ENCODE measurements at regions not wholly inside any gene's neighbourhood (a gene's known extent, or its start where the extent isn't known, plus 50 kb on each side); places are given as distances from the start of the nearest gene placed in this dataset.

DNA sequence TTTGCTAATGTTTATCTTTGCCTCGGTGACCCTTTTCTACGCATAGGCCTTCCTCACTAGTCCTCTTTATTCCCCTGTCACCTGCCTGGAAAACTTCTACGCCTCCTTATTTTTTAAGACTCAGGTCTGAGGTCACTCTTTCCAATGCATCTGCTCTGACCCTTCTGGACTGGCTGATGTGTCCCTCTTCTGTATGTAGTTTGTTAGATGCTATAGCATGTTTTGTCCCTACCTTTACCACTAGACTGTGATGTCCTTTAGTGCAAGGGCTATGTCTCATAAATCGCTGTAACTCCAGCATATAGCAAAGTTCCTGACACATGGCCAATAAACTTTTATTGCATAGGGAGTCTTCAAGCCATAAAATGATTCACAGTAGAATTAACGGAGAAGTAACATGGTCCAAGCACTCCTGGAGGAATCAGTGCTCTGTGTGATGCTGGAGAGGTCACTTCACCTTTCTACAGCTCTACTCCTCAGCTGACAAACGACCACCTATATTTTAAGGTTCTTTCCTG is 872.5 kb upstream of the SLIT2 start:
- Histone ChIP-seq H3K9me3 (no peaks in the 10 kb centered on the region), H3K9ac (ENCODE audit: low read depth in 2 of 2, low read length in 2 of 2) (no peak overlapping the region), H3K27me3 (no peaks in the 10 kb centered on the region), H3K4me1 (no peaks in the 10 kb centered on the region), H3K36me3 (no peaks in the 10 kb centered on the region), H3K4me3 (no peak overlapping the region), H3K27ac (no peak overlapping the region)
- TF ChIP-seq, protein P1, sequence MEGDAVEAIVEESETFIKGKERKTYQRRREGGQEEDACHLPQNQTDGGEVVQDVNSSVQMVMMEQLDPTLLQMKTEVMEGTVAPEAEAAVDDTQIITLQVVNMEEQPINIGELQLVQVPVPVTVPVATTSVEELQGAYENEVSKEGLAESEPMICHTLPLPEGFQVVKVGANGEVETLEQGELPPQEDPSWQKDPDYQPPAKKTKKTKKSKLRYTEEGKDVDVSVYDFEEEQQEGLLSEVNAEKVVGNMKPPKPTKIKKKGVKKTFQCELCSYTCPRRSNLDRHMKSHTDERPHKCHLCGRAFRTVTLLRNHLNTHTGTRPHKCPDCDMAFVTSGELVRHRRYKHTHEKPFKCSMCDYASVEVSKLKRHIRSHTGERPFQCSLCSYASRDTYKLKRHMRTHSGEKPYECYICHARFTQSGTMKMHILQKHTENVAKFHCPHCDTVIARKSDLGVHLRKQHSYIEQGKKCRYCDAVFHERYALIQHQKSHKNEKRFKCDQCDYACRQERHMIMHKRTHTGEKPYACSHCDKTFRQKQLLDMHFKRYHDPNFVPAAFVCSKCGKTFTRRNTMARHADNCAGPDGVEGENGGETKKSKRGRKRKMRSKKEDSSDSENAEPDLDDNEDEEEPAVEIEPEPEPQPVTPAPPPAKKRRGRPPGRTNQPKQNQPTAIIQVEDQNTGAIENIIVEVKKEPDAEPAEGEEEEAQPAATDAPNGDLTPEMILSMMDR (IDR thresholded peaks at IDR 0.05), result no peak
- DNase-seq, result no peak
- intact Hi-C loops (cut with DNase I), result no loop called here

DNA sequence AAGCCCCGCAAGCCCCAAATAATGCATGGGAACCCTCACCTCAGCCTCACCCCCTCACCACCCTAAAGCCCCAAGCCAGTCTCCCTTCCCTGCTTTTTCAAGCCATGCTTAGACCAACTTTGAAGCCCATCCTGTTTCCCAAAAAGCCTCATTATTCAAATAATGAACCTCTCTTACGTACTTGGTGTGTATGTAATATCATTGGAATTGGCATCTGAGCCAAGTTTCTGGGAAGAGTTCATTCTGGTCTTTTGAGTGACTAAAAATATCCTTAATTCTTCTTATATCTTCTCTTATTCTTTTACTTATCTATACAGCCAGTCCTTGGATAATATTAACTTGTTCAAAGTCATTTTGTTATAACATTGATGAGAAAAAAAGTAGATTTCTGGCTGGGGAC is 875.8 kb upstream of the SLIT2 start:
- DNase-seq, result no peak
- Histone ChIP-seq H3K9me3 (no peaks in the 10 kb centered on the region), H3K36me3 (no peaks in the 10 kb centered on the region), H3K27me3 (no peaks in the 10 kb centered on the region), H3K27ac (no peak overlapping the region), H3K4me1 (no peaks in the 10 kb centered on the region), H3K9ac (ENCODE audit: low read depth in 2 of 2, low read length in 2 of 2) (no peak overlapping the region), H3K4me3 (no peak overlapping the region)
- TF ChIP-seq, protein P1 (IDR thresholded peaks at IDR 0.05), result no peak
- intact Hi-C loops (cut with DNase I), result no loop called here

DNA sequence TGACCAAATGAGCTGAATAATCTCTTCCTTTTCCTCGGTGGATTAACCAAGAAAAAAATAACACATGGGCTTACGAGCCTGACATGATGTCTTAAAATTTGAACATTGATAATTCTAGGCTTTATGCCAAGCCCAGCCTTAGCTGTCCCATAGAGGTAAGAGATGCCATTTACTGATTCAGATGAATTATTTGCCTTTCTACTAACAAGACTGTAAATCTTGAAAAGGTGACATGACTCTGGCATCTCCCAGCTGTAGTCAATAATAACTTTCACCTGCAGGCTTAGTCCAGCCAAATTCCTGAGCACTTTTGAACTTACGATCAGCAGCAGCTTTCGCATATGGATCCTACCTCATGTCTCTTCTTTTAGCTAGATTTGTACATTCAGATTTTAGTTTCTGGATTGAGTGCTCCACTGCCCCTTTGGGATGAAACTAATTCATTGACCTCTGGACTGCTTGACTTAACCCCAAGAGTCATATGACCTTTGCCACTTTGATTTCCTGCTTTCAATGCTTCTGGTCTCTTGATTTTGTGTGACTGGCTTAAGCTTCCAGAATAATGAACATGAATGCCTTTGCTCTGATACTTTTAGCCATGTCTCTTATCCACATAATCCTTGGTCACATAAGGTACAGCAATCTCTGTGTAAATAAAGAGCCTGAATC is 876.4 kb upstream of the SLIT2 start:
- no peaks in the 10 kb centered on the region for H3K36me3 ChIP-seq
- no peak for DNase-seq
- H3K27me3 ChIP-seq, result no peaks in the 10 kb centered on the region
- TF ChIP-seq, protein P1 (IDR thresholded peaks at IDR 0.05), result no peak
- no peak overlapping the region for H3K27ac ChIP-seq
- intact Hi-C loops (cut with DNase I), result no loop called here
- H3K4me3 ChIP-seq, result no peak overlapping the region
- no peak overlapping the region for H3K9ac ChIP-seq (ENCODE audit: low read depth in 2 of 2, low read length in 2 of 2)
- H3K9me3 ChIP-seq, result no peaks in the 10 kb centered on the region
- no peaks in the 10 kb centered on the region for H3K4me1 ChIP-seq

DNA sequence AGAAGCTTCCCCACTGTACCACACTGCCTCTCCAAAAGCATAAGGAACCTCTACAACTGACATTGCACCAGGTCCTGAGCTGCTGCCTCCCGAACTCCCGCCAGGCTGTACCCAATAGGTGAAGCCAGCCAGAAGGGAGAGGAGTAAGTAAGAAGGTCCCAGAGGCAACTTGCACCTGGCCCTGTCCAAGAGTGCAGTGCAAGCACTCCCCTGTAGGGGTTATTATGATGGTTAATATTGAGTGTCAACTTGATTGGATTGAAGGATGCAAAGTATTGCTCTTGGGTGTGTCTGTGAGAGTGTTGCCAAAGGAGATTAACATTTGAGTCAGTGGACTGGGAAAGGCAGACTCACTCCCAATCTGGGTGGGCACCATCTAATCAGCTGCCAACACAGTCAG is 879.3 kb upstream of the SLIT2 start:
- no peak overlapping the region for H3K4me3 ChIP-seq
- no peaks in the 10 kb centered on the region for H3K36me3 ChIP-seq
- no peak overlapping the region for H3K27ac ChIP-seq
- no peaks in the 10 kb centered on the region for H3K27me3 ChIP-seq
- H3K4me1 ChIP-seq, result no peaks in the 10 kb centered on the region
- no peaks in the 10 kb centered on the region for H3K9me3 ChIP-seq
- no peak for DNase-seq
- no peak overlapping the region for H3K9ac ChIP-seq (ENCODE audit: low read depth in 2 of 2, low read length in 2 of 2)
- intact Hi-C loops (cut with DNase I), result no loop called here
- TF ChIP-seq, protein P1 (IDR thresholded peaks at IDR 0.05), result no peak

DNA sequence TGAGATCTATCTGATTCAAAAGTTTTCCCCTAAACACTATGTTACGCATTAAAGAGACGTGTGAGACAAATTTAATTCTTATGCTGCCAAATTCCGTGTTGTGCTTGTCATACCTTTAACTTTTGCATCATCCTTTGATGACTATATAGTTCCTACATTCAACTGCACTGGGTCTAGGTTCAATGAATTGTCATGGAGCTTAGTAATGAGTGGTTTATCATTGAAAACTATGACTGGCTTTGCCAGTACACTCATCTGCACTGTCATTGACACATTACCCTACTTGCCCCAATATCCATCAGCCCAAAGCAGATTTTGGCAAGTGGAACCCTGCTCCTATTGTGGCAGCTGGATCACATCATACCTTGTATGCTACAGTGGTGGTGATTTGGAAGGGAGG is 882.9 kb upstream of the SLIT2 start:
- intact Hi-C loops (cut with DNase I), result no loop called here
- Histone ChIP-seq H3K4me1 (no peaks in the 10 kb centered on the region), H3K9me3 (no peaks in the 10 kb centered on the region), H3K36me3 (no peaks in the 10 kb centered on the region), H3K27ac (no peak overlapping the region), H3K4me3 (no peak overlapping the region), H3K27me3 (no peaks in the 10 kb centered on the region), H3K9ac (ENCODE audit: low read depth in 2 of 2, low read length in 2 of 2) (no peak overlapping the region)
- TF ChIP-seq, protein P1 (IDR thresholded peaks at IDR 0.05), result no peak
- DNase-seq, result no peak

All from colonic mucosa (tissue), 4 donors.